Sigmoid colon (tissue), 6 donors: ENCODE measurements at regions not wholly inside any gene's neighbourhood (a gene's known extent, or its start where the extent isn't known, plus 50 kb on each side); places are given as distances from the start of the nearest gene placed in this dataset.

Experiments used
- DNase-seq: peaks from one replicate; pipeline ENCODE4 v3.0.0-alpha.2; 2019
- H3K27ac ChIP-seq, 4 donors: fragments of 200-600 bp; sonication (generic); one replicate each; pipeline ENCODE4 v1.5.1; 2016 to 2019; ENCODE audit warnings: mild to moderate bottlenecking in 1 of 4
- H3K27me3 ChIP-seq, 3 donors: fragments of 200-600 bp; sonication (generic); one replicate each; pipeline ENCODE4 v1.5.1; 2019; ENCODE audit warnings: mild to moderate bottlenecking in 1 of 3
- H3K36me3 ChIP-seq, 4 donors: fragments of 200-600 bp; sonication (generic); one replicate each; pipeline ENCODE4 v1.5.1; 2016 to 2019
- H3K4me1 ChIP-seq, 4 donors: fragments of 200-600 bp; sonication (generic); one replicate each; pipeline ENCODE4 v1.5.1; 2017 to 2019
- H3K4me3 ChIP-seq, 4 donors: fragments of 200-600 bp; sonication (generic); one replicate each; pipeline ENCODE4 v1.5.1; 2017 to 2019; ENCODE audit warnings: mild to moderate bottlenecking in 2 of 4, moderate library complexity in 1 of 4
- H3K9me3 ChIP-seq, 4 donors: fragments of 200-600 bp in 3 of 4; sonication (generic) in 3 of 4; one replicate each; pipeline versions ENCODE4 v1.5.1 to v1.6.1; 2013 to 2019
- EP300 ChIP-seq, 4 donors: sonication (generic); formaldehyde crosslinking; IDR thresholded peaks; one replicate each; pipeline ENCODE4 v1.6.1; 2017; ENCODE audit warnings: antibody characterized with exemption in 4 of 4
- POLR2A ChIP-seq, 2 donors: fragments of 450-650 bp; IDR thresholded peaks; one replicate each; pipeline ENCODE4 v1.6.1; 2016; ENCODE audit warnings: antibody characterized with exemption in 2 of 2, mild to moderate bottlenecking in 2 of 2, moderate library complexity in 2 of 2
- POLR2AphosphoS5 ChIP-seq, 4 donors: sonication (generic); formaldehyde crosslinking; IDR thresholded peaks; one replicate each; pipeline ENCODE4 v1.6.1; 2017; ENCODE audit warnings: antibody characterized with exemption in 4 of 4
- WGBS, 2 donors: extraction: QIAGEN DNeasy Blood & Tissue Kit; methylation state at CpG; one replicate each; pipeline ENCODE4 v1.1.7; 2013; 5-methylcytosine and 5-hydroxymethylcytosine counted together
- intact Hi-C: fragments of 100-400 bp; cut with DNase I; formaldehyde crosslinking; loops from one replicate; pipeline ENCODE4 v1.15.1; 2023
- TF ChIP-seq, protein P1 (sequence below), 4 experiments: fragments of 450-650 bp in 3 of 4; fragments of 200-600 bp in 1 of 4; IDR thresholded peaks; one replicate each; pipeline ENCODE4 v1.5.1; 2016 to 2019; ENCODE audit warnings: antibody characterized with exemption in 4 of 4, mild to moderate bottlenecking in 3 of 4, moderate library complexity in 2 of 4
- donor health status: healthy with polysubstance abuse.
- donor health status: healthy.

DNA sequence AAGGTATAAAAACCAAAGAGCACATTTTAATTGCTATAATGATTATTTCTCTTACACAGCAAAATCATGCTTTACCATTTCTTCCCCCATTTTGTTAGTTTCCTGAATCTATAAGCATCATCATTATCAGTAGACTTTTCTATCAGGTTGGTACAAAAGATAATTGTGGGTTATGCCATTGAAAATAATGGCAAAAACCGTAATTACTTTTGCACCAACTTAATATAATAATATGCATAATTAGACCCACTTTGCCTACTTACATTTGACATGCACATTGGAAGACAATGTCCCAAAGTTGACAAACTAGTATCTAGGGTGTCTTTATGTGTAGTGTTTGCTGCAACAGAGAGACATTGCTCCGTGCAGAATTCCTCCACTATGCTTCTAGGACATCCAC lies 594.2 kb downstream of the LMO4 start:
- intact Hi-C loops = no loop called here
- H3K9me3 ChIP-seq = no peaks in the 10 kb centered on the region
- no peaks in the 10 kb centered on the region for H3K27me3 ChIP-seq
- DNase-seq = no peak
- H3K36me3 ChIP-seq = no peaks in the 10 kb centered on the region
- H3K4me1 ChIP-seq = peaks cover 0 to 10% (median 5%) of the 10 kb centered on the region in 4 donors
- H3K27ac ChIP-seq = no peak overlapping the region
- 74 to 90% methylated on average over 2 of the region's 2 CpGs for WGBS, 2 donors
- TF ChIP-seq EP300 (IDR thresholded peaks at IDR 0.05) = no peak
- no peak overlapping the region for H3K4me3 ChIP-seq

GRCh38 chr1:87926131-87926830 lies 597.6 kb downstream of the LMO4 start:
- H3K4me1 ChIP-seq = peaks cover 0 to 8% (median 3%) of the 10 kb centered on the region in 4 donors
- H3K4me3 ChIP-seq = no peak overlapping the region

GRCh38 chr1:87926921-87927320 lies 598.2 kb downstream of the LMO4 start:
- intact Hi-C loops = no loop called here
- WGBS, 2 donors = 86 to 97% methylated on average over 1 of the region's 1 CpG
- H3K9me3 ChIP-seq = peaks cover 0 to 1% (median 0%) of the 10 kb centered on the region in 4 donors
- no peak for TF ChIP-seq POLR2AphosphoS5 (IDR thresholded peaks at IDR 0.05)
- TF ChIP-seq, protein P1, sequence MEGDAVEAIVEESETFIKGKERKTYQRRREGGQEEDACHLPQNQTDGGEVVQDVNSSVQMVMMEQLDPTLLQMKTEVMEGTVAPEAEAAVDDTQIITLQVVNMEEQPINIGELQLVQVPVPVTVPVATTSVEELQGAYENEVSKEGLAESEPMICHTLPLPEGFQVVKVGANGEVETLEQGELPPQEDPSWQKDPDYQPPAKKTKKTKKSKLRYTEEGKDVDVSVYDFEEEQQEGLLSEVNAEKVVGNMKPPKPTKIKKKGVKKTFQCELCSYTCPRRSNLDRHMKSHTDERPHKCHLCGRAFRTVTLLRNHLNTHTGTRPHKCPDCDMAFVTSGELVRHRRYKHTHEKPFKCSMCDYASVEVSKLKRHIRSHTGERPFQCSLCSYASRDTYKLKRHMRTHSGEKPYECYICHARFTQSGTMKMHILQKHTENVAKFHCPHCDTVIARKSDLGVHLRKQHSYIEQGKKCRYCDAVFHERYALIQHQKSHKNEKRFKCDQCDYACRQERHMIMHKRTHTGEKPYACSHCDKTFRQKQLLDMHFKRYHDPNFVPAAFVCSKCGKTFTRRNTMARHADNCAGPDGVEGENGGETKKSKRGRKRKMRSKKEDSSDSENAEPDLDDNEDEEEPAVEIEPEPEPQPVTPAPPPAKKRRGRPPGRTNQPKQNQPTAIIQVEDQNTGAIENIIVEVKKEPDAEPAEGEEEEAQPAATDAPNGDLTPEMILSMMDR (IDR thresholded peaks at IDR 0.05) = no peak
- no peak for TF ChIP-seq EP300 (IDR thresholded peaks at IDR 0.05)
- no peak for TF ChIP-seq POLR2A (IDR thresholded peaks at IDR 0.05)
- H3K27me3 ChIP-seq = no peaks in the 10 kb centered on the region
- peaks cover 0 to 8% (median 3%) of the 10 kb centered on the region in 4 donors for H3K4me1 ChIP-seq
- no peak for DNase-seq
- H3K27ac ChIP-seq = no peak overlapping the region
- H3K36me3 ChIP-seq = no peaks in the 10 kb centered on the region
- H3K4me3 ChIP-seq = no peak overlapping the region

More at GRCh38 chr1:87926131-87926830, 597.6 kb downstream of the LMO4 start:
- Histone ChIP-seq H3K36me3 (no peaks in the 10 kb centered on the region), H3K9me3 (peaks cover 0 to under 1% (median 0%) of the 10 kb centered on the region in 4 donors), H3K27me3 (no peaks in the 10 kb centered on the region), H3K27ac (no peak overlapping the region)
- intact Hi-C loops = no loop called here
- WGBS, 2 donors = 97% methylated on average over 3 of the region's 3 CpGs
- DNase-seq = no peak
- TF ChIP-seq, protein P1 (IDR thresholded peaks at IDR 0.05) = no peak
- no peak for TF ChIP-seq POLR2A (IDR thresholded peaks at IDR 0.05)
- TF ChIP-seq EP300 (IDR thresholded peaks at IDR 0.05) = no peak
- TF ChIP-seq POLR2AphosphoS5 (IDR thresholded peaks at IDR 0.05) = no peak

GRCh38 chr1:87927391-87928280 lies 599.0 kb downstream of the LMO4 start:
- TF ChIP-seq EP300 (IDR thresholded peaks at IDR 0.05) (no peak), POLR2AphosphoS5 (IDR thresholded peaks at IDR 0.05) (no peak), POLR2A (IDR thresholded peaks at IDR 0.05) (no peak)
- TF ChIP-seq, protein P1 (IDR thresholded peaks at IDR 0.05) = no peak
- Histone ChIP-seq H3K4me3 (no peak overlapping the region), H3K36me3 (no peaks in the 10 kb centered on the region), H3K9me3 (peaks cover 0 to 1% (median 0%) of the 10 kb centered on the region in 4 donors), H3K27ac (no peak overlapping the region), H3K4me1 (peaks cover 0 to 8% (median 3%) of the 10 kb centered on the region in 4 donors), H3K27me3 (no peaks in the 10 kb centered on the region)
- WGBS, 2 donors = 26 to 69% methylated on average over 3 of the region's 3 CpGs
- intact Hi-C loops = no loop called here
- DNase-seq = no peak

DNA sequence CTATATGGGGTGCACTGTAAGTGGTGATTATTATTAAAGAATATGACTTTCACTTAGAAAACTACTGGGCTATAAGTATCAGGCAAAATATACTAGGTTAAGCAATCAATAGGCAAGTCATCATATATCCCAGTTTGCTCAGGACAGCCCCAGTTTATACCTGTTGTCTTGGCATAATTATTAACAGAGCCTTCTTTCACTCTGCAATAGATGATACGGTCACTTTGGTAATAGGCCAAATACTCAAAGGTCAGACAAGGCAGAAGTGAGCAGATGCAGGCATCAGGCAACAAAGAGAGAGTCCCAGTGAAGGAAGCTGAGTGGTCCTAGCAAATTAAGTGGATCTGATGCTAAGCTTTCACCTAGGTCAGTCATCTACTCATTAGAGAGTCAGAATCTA lies 599.9 kb downstream of the LMO4 start:
- Histone ChIP-seq H3K27me3 (no peaks in the 10 kb centered on the region), H3K9me3 (peaks cover 0 to 1% (median 0%) of the 10 kb centered on the region in 4 donors), H3K36me3 (no peaks in the 10 kb centered on the region), H3K4me1 (peaks cover 0 to 8% (median 3%) of the 10 kb centered on the region in 4 donors), H3K27ac (no peak overlapping the region), H3K4me3 (no peak overlapping the region)
- TF ChIP-seq, protein P1 (IDR thresholded peaks at IDR 0.05) = no peak
- TF ChIP-seq EP300 (IDR thresholded peaks at IDR 0.05) (no peak), POLR2AphosphoS5 (IDR thresholded peaks at IDR 0.05) (no peak), POLR2A (IDR thresholded peaks at IDR 0.05) (no peak)
- intact Hi-C loops = no loop called here
- 14 to 73% methylated on average over 1 of the region's 1 CpG for WGBS, 2 donors
- no peak for DNase-seq
